ENCODE measurements at regions not wholly inside any gene's neighbourhood (a gene's known extent, or its start where the extent isn't known, plus 50 kb on each side); places are given as distances from the start of the nearest gene placed in this dataset.

DNA sequence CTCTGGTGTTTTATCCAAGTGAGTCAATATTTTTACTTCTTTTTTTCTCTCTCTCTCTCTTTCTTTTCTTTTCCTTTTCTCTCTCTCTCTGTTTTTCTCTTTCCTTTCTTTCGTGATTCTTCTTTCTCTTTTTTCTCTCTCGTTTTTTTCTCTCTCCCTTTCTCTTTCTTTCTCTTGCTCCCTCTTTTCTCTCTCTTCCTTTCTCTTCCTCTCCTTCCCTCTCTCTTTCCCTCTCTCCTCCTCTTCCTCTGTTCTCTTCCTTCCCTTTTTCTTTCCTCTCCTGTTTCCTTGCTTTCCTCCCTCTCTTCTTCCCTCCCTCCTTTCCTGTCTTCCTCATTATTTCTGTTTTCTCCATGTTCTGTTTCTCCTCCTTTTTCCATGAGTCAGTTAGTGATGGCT is 641.5 kb downstream of the FGF9 start:
- Histone ChIP-seq H3K4me3 (no peak overlapping the region), H3K4me1 (no peaks in the 10 kb centered on the region), H3K27me3 (no peaks in the 10 kb centered on the region), H3K27ac (no peak overlapping the region), H3K9me3 (no peaks in the 10 kb centered on the region), H3K36me3 (ENCODE audit: low read depth, missing control alignments) (no peaks in the 10 kb centered on the region)
- WGBS, 2 donors: 57 to 69% methylated on average over 2 of the region's 2 CpGs
- TF ChIP-seq POLR2A (IDR thresholded peaks at IDR 0.05): no peak
- TF ChIP-seq, protein P1, sequence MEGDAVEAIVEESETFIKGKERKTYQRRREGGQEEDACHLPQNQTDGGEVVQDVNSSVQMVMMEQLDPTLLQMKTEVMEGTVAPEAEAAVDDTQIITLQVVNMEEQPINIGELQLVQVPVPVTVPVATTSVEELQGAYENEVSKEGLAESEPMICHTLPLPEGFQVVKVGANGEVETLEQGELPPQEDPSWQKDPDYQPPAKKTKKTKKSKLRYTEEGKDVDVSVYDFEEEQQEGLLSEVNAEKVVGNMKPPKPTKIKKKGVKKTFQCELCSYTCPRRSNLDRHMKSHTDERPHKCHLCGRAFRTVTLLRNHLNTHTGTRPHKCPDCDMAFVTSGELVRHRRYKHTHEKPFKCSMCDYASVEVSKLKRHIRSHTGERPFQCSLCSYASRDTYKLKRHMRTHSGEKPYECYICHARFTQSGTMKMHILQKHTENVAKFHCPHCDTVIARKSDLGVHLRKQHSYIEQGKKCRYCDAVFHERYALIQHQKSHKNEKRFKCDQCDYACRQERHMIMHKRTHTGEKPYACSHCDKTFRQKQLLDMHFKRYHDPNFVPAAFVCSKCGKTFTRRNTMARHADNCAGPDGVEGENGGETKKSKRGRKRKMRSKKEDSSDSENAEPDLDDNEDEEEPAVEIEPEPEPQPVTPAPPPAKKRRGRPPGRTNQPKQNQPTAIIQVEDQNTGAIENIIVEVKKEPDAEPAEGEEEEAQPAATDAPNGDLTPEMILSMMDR (IDR thresholded peaks at IDR 0.05): no peak
- DNase-seq: no peak
- intact Hi-C loops (cut with DNase I; ENCODE audit: low total_unique reads): no loop called here

DNA sequence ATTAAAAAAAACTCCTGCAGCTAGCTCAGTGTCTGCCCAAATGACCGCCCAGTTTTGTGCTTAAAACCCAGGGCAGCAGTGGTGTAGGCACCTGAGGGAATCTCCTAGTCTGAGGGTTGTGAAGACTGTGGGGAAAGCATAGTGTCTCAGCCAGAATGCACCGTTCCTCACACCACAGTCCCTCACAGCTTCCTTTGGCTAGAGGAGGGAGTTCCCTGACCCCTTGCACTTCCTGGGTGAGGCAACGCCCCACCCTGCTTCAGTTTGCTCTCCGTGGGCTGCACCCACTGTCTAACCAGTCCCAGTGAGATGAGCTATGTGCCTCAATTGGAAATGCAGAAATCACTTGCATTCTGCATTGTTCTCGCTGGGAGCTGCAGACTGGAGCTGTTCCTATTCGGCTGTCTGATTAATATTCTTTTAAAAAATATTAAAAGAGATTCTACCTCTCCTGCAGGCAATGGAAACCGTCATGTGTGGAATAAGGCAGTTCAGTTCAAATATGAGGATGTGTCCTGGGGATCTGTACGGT is 645.7 kb downstream of the FGF9 start:
- Histone ChIP-seq H3K4me3 (no peak overlapping the region), H3K36me3 (ENCODE audit: low read depth, missing control alignments) (no peaks in the 10 kb centered on the region), H3K27ac (no peak overlapping the region), H3K4me1 (no peaks in the 10 kb centered on the region), H3K9me3 (no peaks in the 10 kb centered on the region), H3K27me3 (no peaks in the 10 kb centered on the region)
- intact Hi-C loops (cut with DNase I; ENCODE audit: low total_unique reads): no loop called here
- TF ChIP-seq, protein P1 (IDR thresholded peaks at IDR 0.05): no peak
- TF ChIP-seq POLR2A (IDR thresholded peaks at IDR 0.05): no peak
- no peak for DNase-seq
- 88 to 92% methylated on average over 7 to 8 of the region's 8 CpGs for WGBS, 2 donors

DNA sequence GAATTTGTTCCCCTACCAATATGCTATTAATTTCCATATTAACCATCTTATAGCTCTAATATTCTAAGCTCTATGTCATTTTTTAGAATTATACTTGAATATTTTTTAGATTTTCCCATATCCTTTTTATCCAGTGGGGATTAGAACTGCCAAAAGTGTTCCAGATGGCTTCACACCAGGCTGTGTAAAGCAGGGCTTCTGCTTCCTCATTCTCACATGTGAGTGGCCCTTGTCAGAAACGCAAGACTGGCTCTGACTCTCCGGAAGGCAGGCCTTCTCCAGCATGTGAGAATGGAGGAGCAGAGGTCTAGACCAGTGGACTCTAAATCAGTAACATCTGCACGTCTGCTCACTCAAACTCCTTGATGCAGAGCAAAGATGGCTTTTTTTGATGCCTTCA is 650.1 kb downstream of the FGF9 start:
- WGBS, 2 donors: 82 to 85% methylated on average over 3 of the region's 3 CpGs
- intact Hi-C loops (cut with DNase I; ENCODE audit: low total_unique reads): no loop called here
- H3K27me3 ChIP-seq: no peaks in the 10 kb centered on the region
- H3K27ac ChIP-seq: no peak overlapping the region
- H3K36me3 ChIP-seq (ENCODE audit: low read depth, missing control alignments): no peaks in the 10 kb centered on the region
- no peaks in the 10 kb centered on the region for H3K4me1 ChIP-seq
- TF ChIP-seq, protein P1 (IDR thresholded peaks at IDR 0.05): no peak
- no peak for TF ChIP-seq POLR2A (IDR thresholded peaks at IDR 0.05)
- no peak for DNase-seq
- no peaks in the 10 kb centered on the region for H3K9me3 ChIP-seq
- no peak overlapping the region for H3K4me3 ChIP-seq

DNA sequence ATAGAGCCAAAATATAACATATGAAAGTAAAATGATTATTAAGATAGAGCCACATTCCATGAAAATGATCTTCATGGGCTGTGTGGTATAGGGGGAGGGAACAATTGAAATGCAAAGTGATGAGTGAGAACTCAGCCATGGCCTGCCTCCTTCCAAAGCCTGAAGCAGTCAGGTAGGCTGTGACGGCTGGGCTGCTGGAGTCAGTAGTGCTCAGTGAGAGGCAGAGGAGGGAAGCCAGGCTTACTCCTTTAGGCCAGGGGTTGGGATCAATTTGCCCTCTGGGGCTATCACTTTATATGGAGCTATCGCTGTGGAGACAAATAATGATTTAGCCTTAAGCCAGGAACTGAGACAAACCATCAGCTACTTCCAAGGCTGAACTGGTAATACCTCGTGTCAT is 654.9 kb downstream of the FGF9 start:
- intact Hi-C loops (cut with DNase I; ENCODE audit: low total_unique reads): no loop called here
- TF ChIP-seq, protein P1 (IDR thresholded peaks at IDR 0.05): no peak
- TF ChIP-seq POLR2A (IDR thresholded peaks at IDR 0.05): no peak

DNA sequence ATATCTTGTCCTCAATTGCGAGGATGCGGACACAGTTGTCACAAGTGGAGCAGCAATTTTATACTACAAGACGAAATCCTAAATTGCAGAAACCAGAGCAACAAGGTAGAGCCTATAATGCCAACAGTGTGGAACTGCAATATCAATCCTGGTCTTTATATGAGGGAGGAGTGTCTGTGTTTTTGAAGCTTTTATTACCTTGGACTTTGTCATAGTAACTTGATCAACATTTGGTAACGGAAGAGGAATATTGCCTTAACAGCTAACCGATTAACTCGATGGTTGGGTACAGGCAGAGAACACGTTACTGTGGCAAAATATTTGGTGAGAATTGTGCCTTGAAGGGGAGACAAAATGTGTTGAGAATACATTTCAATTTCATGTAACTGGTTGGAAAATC is 661.5 kb downstream of the FGF9 start:
- TF ChIP-seq, protein P1 (IDR thresholded peaks at IDR 0.05): no peak
- no peak for TF ChIP-seq POLR2A (IDR thresholded peaks at IDR 0.05)
- Histone ChIP-seq H3K27ac (no peak overlapping the region), H3K27me3 (no peaks in the 10 kb centered on the region), H3K9me3 (no peaks in the 10 kb centered on the region), H3K36me3 (ENCODE audit: low read depth, missing control alignments) (no peaks in the 10 kb centered on the region), H3K4me3 (no peak overlapping the region), H3K4me1 (no peaks in the 10 kb centered on the region)
- no peak for DNase-seq
- WGBS, 2 donors: 93 to 95% methylated on average over 7 of the region's 7 CpGs
- intact Hi-C loops (cut with DNase I; ENCODE audit: low total_unique reads): no loop called here

More for the DNA sequence above, 654.9 kb downstream of the FGF9 start:
- H3K4me3 ChIP-seq: no peak overlapping the region
- H3K9me3 ChIP-seq: no peaks in the 10 kb centered on the region
- DNase-seq: no peak
- H3K27me3 ChIP-seq: no peaks in the 10 kb centered on the region
- H3K4me1 ChIP-seq: no peaks in the 10 kb centered on the region
- WGBS, 2 donors: 66 to 78% methylated on average over 3 of the region's 3 CpGs
- no peaks in the 10 kb centered on the region for H3K36me3 ChIP-seq (ENCODE audit: low read depth, missing control alignments)
- H3K27ac ChIP-seq: no peak overlapping the region

Measured in testis (tissue), 2 donors.